Esophagus squamous epithelium (tissue), 4 donors: ENCODE measurements at regions not wholly inside any gene's neighbourhood (a gene's known extent, or its start where the extent isn't known, plus 50 kb on each side); places are given as distances from the start of the nearest gene placed in this dataset.

Experiments used
- CTCF ChIP-seq, 6 experiments: fragments of 450-650 bp in 4 of 6; fragments of 200-600 bp in 2 of 6; sonication (generic) in 2 of 6; IDR thresholded peaks; one replicate each; pipeline ENCODE4 v1.5.1; 2016 to 2019; ENCODE audit warnings: antibody characterized with exemption in 6 of 6, mild to moderate bottlenecking in 4 of 6, moderate library complexity in 4 of 6
- POLR2A ChIP-seq, 4 donors: fragments of 450-650 bp; IDR thresholded peaks; one replicate each; pipeline ENCODE4 v1.6.1; 2017; ENCODE audit warnings: antibody characterized with exemption in 4 of 4, mild to moderate bottlenecking in 4 of 4, moderate library complexity in 3 of 4

- TF ChIP-seq POLR2A (IDR thresholded peaks at IDR 0.05) (no peak), CTCF (IDR thresholded peaks at IDR 0.05) (no peak)
These were observed 254.0 kb downstream of the PTPRU start for GRCh38 chr1:29490204-29490934.
